ENCODE measurements at regions not wholly inside any gene's neighbourhood (a gene's known extent, or its start where the extent isn't known, plus 50 kb on each side); places are given as distances from the start of the nearest gene placed in this dataset.
"Not testable (repeated sequence)": the region's sequence is repeated elsewhere in the genome, so short reads cannot be mapped to it uniquely, and the experiment has no call there.

DNA sequence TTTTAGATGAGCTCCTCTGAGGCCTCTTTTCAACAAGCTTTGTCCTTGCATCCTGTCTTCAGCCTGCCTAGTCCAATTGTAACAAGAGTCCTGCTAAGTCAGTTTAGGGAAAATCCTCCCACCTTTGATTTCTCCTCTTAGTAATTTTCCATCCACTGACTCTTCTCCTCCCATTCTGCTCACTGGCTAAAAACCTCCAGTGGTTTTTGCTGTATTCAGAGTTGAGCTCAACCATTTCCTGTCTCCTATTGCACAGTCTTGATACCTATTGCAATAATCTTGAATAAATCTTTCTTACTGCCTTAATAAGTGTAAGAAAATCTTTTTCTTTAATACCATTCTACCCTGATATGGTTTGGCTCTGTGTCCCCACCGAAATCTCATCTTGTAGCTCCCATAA, 117.8 kb upstream of the ENPP6 start:
- DNase-seq = no peak

DNA sequence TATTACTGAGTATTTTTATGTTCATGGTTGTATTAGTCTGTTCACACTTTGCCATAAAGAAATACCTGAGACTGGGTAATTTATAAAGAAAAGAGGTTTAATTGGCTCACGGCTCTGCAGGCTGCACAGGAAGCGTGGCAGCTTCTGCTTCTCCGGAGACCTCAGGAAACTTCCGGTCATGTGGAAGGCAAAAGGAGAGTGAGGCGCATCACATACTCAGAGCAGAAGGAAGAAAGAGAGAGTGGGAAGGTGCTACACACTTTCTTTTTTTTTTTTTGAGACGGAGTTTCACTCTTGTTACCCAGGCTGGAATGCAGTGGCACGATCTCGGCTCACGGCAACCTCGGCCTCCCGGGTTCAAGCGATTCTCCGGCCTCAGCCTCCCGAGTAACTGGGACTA, 115.8 kb upstream of the ENPP6 start:
- DNase-seq = not testable (repeated sequence)

- DNase-seq = peak; percentile 82
Measured at GRCh38 chr4:184331268-184331995, 113.8 kb upstream of the ENPP6 start.

DNA sequence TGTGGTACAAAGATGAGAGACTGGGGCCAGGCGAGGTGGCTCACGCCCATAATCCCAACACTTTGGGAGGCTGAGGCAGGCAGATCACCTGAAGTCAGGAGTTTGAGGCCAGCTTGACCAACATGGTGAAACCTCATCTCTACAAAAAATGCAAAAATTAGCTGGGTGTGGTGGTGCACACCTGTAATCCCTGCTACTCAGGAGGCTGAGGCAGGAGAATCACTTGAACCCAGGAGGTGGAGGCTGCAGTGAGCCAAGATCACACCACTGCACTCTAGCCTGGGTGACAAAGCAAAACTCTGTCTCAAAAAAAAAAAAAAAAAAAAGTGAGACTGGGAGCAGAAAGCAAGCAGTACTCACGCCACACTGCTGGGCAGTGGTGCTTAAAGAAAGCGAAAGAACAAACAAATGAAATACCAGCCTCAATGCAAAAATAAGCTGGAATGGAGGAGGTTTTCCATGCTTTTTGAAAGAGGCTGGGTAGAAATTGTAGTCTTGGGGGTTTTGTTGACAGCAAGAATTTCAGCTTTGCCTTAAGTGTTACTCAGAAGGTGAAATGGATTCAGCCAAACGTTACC, 112.9 kb upstream of the ENPP6 start:
- DNase-seq = not testable (repeated sequence)

DNA sequence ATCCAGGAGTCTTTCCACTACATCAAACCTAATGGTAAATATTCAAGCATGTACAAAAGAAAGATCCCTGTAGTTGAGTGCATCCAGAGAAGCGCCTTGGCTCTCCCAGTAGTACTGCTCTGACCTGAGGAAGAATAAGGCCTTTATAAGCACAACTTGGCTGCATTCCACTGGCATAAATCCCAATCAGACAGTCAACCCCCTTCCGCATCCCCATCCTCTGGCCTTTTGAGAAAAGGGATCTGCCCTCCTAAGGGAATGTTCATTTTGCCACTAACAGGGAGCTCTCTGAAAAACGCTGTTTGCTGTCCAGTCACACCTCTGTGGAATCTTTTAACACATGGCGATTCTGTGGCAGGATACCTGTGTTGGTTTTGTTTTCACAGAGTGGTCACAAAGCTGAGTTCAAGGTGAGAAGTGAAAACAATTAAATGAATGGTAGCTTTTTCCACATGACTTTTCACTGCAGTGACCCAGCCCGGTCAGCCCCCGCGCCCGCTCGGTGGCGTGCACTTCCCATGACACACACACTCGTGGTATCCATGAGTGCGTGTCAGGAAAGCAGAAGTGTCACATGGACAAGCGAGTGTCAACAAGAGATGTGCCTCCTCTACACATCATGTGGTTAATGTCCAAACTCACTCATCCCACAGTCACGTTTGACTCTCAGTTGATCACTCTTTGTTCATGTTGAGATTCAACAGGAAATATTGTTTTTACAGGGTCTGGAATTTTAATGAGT, 112.2 kb upstream of the ENPP6 start:
- DNase-seq = no peak

DNA sequence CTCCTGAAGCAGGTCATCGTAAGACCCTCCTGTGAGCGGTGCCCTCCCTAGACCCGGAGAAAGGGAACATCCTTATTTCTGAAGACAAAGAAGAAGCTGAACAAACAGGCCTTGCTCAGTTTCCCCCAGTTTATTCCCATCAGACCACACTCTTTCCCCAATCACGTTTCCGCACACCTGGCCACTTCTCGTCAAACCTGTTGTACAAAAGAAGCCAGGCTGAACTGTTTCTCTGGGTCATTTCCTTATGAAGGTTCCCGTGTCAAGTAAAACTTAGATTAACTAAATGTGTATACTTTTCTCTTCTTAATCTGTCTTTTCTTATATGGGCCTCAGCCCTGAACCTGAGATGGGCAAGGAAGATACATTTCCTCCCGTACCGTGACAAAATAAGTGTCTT, 111.6 kb upstream of the ENPP6 start:
- DNase-seq = no peak

DNA sequence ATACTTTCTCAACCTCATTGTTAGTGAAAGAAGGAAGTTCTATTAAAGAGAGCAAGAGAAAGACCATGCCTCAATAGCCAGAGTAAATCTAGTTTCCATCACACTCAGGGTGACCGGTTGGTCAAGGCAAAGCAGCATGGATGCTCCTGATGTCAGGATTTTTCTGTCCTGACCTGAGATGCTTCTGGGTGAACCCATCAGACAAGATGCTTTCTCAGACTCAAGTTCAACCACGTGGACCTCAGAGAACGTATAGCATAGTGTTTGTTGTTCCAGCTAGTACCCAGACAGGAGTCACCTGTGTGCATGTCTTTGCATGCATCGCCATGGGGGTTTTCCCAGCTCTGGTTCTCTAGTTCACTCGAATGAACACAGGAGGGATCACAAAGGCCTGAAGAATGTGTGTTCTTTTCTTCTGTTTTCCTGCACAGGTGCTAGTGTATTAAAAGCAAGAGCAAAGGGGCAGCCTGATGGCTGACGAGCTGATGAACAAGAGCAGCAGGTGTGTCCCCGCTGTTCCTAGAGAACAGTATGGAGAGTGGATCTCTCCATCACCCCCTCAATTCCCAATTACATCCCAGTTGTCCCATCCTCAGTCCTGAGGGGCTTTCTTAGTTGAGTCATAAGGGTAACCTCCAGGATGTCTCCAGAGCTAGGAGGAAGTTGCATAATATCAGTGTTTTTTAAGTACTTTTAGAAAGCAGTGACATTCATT, 110.5 kb upstream of the ENPP6 start:
- no peak for DNase-seq

DNA sequence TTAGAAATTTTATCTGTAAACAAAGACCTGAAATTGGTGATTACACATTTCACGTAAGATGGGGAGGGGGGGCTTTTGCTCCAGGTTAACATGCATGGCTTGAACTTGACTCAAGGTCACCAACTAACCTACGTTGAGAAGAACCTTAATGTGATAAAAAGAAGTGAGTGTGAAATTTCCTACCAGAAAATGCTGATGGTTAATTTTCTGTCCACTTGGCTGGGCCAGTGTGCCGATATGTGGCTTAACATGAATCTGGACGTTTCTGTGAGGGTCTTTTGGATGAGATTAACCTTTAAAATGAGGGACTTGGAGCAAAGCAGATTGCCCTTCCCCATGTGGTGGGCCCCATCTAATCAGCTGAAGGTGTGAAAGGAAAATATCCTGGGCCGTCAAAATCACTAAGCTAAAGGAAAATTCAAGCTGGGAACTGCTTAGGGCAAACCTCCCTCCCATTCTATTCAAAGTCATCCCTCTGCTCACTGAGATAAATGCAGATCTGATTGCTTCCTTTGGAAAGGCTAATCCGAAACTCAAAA, 107.3 kb upstream of the ENPP6 start:
- no peak for DNase-seq

- DNase-seq = no peak
Measured at GRCh38 chr4:184322328-184323025, 104.8 kb upstream of the ENPP6 start.

DNA sequence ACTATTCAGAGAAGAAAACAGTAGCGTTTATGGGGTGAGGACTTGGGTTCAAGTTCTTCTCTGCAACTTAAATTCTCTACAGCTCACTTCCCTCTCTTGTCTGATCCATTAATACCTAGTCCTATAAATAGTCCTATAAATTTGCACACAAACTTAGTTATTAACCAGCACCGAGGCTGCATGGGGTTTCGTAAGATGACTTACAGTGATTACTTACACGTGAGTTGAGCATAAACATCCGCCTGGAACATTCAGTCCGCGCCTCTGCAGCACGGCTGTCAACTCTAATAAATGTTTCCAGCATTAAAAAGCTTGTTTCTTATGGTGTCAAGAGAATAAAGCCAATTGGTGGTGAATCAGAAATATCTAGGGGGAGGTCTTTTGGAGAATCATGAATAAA, 103.0 kb upstream of the ENPP6 start:
- no peak for DNase-seq

DNA sequence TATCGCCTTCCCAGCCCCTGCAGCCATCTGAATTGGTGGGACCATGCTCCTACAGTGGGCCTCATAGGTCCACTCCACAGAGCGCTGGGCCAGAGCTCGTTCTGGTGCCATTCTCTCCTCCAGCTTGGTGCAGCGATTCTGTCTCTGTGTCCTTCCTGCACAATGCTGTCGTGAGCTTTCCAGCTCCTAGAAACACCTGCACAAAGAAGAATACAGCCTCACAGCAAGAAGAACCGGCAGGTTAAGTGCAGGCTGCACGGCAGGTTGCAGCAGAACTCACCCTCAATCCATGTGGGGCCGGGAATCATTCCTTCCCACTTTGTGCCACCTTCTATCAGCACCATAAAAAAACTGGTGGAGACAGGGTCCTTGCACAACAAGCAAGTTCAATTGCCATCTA, 101.2 kb upstream of the ENPP6 start:
- DNase-seq = no peak

DNA sequence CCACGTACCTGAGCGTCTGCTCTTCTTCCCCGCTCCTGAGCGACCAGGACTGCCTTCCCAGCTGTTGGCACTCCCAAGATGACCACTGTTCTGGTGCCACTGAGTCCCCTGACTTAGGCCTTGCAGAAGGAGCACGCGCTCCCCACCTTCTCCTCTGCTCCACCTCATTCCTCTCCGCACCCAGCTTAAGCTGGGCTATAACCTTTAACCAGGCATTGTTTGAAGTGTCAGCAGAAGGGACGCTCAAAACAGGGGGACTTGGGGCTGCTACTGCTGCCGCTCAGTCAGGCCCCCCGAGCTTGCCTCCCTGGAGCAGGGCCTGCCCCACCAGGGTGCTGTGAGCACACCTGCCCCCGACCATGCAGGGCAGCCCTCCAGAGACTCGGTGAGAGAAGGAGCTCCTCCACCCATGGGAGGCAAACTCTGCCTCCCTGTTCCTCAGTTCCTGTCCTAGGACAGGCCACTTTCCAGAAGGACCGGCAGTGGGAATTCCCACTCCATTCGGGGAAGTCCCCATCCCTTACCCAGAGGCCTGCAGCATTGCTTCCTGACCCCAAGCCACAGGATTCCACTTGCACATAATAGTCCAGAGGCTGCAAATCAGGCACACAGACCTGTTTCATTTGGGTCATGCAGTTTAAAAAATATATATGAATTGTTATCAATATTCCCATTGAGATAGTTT, 99.7 kb upstream of the ENPP6 start:
- no peak for DNase-seq

GRCh38 chr4:184316821-184317220, 99.1 kb upstream of the ENPP6 start:
- no peak for DNase-seq

DNA sequence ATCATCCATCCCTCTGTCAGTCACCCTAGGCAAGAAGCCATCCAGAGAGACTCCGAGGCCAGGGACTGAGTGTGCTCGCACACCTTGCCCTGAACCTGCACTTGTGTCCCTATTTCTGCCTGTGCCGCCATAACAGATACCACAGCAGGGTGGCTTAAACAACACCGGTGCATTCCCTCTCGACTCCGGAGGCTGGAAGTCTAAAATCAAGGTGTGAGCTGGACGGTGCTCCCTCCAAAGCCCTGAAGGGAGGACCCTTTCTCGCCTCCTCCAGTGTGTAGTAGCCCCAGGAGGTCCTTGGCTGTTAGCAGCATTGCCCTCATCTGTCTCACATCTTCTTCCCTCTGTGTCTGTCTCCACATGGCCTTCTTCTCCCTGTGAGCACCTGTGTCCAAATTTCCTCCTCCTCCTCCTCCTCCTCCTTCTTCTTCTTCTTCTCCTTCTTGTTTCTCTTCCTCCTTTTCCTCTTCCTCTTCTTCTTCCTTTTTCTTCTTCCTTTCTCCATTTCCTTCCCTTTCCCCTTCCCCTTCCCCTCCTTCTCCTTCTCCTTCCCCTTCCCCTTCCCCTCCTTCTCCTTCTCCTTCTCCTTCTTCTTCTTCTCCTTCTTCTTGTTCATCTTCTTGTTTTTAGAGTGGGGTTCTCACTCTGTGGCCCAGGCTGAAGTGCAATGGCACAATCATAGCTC, 98.1 kb upstream of the ENPP6 start:
- DNase-seq = no peak

DNA sequence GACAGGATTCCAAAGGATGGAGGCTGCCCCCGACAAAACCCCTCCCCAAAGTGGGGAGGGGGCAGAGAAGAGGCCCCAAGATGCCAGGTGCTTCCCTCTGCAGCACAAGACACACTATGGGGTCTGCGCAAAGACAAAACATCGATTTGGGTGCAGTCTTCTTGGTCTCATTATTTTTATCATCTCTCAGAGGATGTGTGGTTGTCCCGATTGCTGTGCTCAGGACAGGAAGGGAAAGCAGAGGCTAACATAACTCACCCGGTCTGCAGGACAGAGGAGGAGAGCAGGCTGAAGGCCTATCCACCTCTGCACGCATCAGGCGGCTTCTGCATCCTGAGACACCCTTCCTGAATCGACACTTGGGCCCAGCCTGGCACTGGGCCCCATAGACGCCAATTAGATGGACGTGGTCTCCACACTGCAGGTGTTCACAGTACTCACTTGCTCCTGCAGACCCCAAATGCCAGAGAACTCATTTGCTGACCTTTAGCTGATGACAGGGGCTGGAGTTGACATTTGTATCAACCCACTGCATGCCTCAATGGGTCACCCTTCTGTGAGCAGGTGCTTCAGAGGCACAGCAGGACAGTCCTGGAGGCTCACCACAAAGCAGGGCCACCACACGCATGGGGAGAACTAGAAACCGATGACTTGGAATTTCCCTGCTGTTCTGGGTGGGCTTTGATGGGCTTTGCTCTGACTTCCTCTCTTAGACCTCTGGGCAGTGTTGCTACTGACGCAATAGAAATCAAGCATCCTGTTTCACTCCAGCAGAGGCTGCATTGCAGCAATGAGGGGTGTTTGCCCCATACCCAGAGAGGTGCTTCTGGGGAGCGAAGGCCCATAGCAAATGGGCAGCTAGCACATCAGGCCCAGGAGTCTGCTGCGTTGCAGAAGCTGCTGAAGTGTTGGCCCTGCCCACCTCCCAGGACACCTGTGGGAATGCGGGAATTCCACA, 96.3 kb upstream of the ENPP6 start:
- no peak for DNase-seq

DNA sequence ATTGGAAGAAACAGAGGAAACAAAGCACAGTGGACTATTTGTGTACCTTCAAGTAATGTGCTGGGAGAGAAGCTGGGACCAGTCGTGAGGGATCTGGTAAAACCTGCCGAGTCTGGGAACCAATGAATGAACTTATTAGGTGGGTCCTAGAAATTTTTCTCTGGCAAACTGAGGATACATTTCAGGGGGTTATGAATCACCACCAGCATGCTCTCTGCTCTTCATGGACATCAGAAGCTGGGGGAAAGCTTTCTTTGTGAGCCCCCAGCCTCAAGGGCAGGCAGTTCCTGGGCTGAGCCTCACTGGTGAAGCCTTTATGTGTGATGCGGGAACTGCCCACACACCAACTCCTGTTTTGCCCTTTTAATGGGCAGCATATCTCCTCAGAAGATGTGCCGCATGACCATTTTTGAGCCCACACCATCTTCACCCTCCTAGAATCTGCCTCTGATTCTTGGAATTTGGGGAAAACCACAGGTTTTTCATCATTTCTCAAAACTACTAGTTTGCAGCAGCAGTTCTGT, 95.4 kb upstream of the ENPP6 start:
- DNase-seq = no peak

- DNase-seq = no peak
Measured at GRCh38 chr4:184312126-184312525, 94.5 kb upstream of the ENPP6 start.

DNA sequence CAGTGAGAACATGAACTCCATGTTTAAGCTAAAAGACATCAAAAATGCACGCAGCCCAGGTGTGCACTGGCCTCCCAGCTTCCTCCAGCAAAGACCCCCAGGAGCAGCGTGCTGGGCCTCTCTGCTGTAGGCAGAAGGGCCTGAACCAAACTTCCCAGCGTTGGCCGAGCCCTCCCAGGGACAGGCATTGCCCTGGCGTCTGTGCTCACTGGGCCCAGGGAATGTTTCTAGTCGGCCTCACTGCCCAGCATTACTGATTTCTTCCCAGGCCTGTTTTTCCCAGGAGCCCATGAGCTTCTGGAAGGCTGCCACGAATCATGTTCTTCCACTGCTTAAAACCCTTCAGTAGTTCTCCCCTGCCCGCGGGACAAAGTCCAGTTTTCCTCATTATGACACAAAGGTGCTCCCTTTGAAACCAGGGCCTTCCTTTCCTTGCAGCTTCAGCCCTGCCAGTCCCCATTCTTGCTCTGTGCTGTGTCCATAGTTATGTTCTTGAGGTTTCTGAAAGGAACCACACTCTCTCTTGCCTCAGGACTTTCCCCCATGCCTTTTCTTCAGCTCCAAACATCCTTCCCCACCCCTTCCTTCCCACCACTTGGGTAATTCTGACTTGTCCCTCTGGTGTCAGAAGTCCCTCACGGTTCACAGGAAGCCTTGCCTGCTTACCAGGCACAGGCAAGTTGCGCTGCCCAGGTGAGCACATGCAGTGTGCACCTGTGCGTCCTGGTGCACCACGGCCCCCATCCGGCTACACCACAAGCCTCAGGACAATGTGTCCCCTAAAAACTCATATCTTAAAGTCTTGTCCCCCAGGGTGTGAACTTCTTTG, 93.4 kb upstream of the ENPP6 start:
- DNase-seq = no peak

GRCh38 chr4:184310171-184310567, 92.5 kb upstream of the ENPP6 start:
- DNase-seq = no peak

All from NCI-H510A (cell line).